GM21717 (cell line): ENCODE measurements at regions not wholly inside any gene's neighbourhood (a gene's known extent, or its start where the extent isn't known, plus 50 kb on each side); places are given as distances from the start of the nearest gene placed in this dataset.

ENCODE experiments used
- ATAC-seq: cut with Tn5 transposase; IDR thresholded peaks from one replicate; pipeline ENCODE4 v1.9.1; 2021; ENCODE audit warnings: mild to moderate bottlenecking, moderate library complexity; ENCODE audit not compliant: unreplicated experiment

GRCh38 chr2:156695595-156695994, 259.4 kb downstream of the GPD2 start:
- no peak for ATAC-seq

GRCh38 chr2:156697906-156698305, 261.7 kb downstream of the GPD2 start:
- ATAC-seq = no peak

- ATAC-seq = no peak
Observed at GRCh38 chr2:156700681-156701080, 264.5 kb downstream of the GPD2 start.

GRCh38 chr2:156702541-156702940, 266.4 kb downstream of the GPD2 start:
- ATAC-seq = no peak

GRCh38 chr2:156703642-156704041, 267.5 kb downstream of the GPD2 start:
- no peak for ATAC-seq

GRCh38 chr2:156704132-156704531, 268.0 kb downstream of the GPD2 start:
- no peak for ATAC-seq

GRCh38 chr2:156704617-156705016, 268.4 kb downstream of the GPD2 start:
- ATAC-seq = no peak

- ATAC-seq = no peak
Observed at GRCh38 chr2:156706576-156706975, 270.4 kb downstream of the GPD2 start.

- ATAC-seq = no peak
Observed at GRCh38 chr2:156708051-156708450, 271.9 kb downstream of the GPD2 start.

- ATAC-seq = no peak
Observed at GRCh38 chr2:156709091-156709490, 272.9 kb downstream of the GPD2 start.

- no peak for ATAC-seq
Observed at GRCh38 chr2:156719036-156719435, 282.9 kb downstream of the GPD2 start.

- no peak for ATAC-seq
Observed at GRCh38 chr2:156727867-156728266, 291.7 kb downstream of the GPD2 start.

- no peak for ATAC-seq
Observed at GRCh38 chr2:156728328-156728727, 292.1 kb downstream of the GPD2 start.

- ATAC-seq = no peak
Observed at GRCh38 chr2:156731506-156731905, 295.3 kb downstream of the GPD2 start.

GRCh38 chr2:156736950-156737349, 300.8 kb downstream of the GPD2 start:
- ATAC-seq = no peak

GRCh38 chr2:156739301-156739700, 303.1 kb downstream of the GPD2 start:
- no peak for ATAC-seq

- no peak for ATAC-seq
Observed at GRCh38 chr2:156745619-156746018, 309.4 kb downstream of the GPD2 start.

- no peak for ATAC-seq
Observed at GRCh38 chr2:156748221-156748620, 312.0 kb downstream of the GPD2 start.

- no peak for ATAC-seq
Observed at GRCh38 chr2:156752042-156752441, 315.9 kb downstream of the GPD2 start.

- ATAC-seq = no peak
Observed at GRCh38 chr2:156753766-156754165, 317.6 kb downstream of the GPD2 start.

- no peak for ATAC-seq
Observed at GRCh38 chr2:156756516-156756915, 320.3 kb downstream of the GPD2 start.

GRCh38 chr2:156763174-156763573, 327.0 kb downstream of the GPD2 start:
- no peak for ATAC-seq

GRCh38 chr2:156765043-156765442, 328.9 kb downstream of the GPD2 start:
- no peak for ATAC-seq

GRCh38 chr2:156765450-156765849, 329.3 kb downstream of the GPD2 start:
- ATAC-seq = no peak
